ENCODE measurements at regions not wholly inside any gene's neighbourhood (a gene's known extent, or its start where the extent isn't known, plus 50 kb on each side); places are given as distances from the start of the nearest gene placed in this dataset.
A peak's percentile ranks its signal among the peaks of the same experiment; 100 is the strongest.

DNA sequence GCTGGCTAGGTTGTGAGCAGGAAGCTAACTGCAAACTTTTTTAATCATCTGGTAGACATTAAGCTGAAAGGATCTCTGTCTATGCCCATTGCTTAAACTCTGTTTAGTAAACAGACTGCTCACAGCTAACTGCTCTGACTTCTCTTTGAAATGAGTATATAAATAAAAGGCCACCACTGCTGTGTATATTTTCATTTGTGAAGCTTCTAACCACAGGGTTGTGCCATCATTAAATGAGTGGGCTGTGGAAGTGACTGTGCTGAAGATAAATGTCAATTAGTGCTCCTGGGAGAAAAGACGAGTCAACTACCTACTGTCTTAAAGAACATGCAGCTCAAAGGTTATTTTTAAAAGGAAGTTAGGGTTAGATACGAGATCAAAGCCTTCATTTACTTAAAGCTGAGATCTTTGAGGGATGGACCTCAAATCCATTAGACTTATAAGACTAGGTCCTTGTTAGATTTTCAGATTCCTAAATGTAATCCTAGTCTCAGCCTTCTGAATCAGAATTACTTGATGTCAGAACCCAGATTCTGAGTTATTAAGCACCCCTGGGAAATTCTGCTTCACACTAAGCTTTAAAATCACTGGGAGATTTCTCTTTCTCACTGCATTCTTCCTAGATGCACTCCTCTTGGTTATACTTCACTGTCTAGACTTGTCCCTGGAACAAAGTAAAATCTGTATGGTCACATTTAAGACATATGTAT lies 213.1 kb upstream of the FLRT2 start:
- peaks cover 19% of the 10 kb centered on the region for H3K4me1 ChIP-seq
- no peak for DNase-seq
- H3K27ac ChIP-seq, result no peak overlapping the region
- no peaks in the 10 kb centered on the region for H3K36me3 ChIP-seq
- no peaks in the 10 kb centered on the region for H3K27me3 ChIP-seq
- no peaks in the 10 kb centered on the region for H3K9me3 ChIP-seq (replicated peaks)
- H3K4me3 ChIP-seq, result no peak overlapping the region

DNA sequence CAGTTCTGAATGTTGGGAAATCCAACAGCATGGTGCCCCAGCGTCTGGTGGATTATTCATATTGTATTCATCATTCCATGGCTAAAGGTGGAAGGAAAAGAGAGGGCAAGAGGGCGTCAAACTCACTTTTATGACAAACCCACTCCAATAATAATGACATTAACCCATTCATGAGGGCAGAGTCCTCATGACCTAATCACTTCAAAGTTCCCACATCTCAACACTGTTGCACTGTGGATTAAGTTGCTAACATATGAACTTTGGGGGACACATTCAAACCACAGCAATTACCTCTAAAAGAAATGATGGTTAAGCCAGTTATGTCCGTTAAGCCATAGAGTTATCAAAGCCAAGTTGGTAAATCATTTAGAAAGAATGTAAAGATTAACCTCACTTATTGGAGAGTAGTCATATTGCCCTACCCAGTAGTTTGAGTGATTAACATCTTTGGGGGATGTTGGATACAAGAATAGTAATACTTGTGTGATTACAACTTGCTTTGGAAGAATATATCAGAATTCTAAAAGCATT lies 212.4 kb upstream of the FLRT2 start:
- H3K36me3 ChIP-seq, result no peaks in the 10 kb centered on the region
- H3K9me3 ChIP-seq (replicated peaks), result no peaks in the 10 kb centered on the region
- peaks cover 18% of the 10 kb centered on the region for H3K4me1 ChIP-seq
- DNase-seq, result no peak
- no peaks in the 10 kb centered on the region for H3K27me3 ChIP-seq
- H3K27ac ChIP-seq, result no peak overlapping the region
- no peak overlapping the region for H3K4me3 ChIP-seq

GRCh38 chr14:85319101-85319500 lies 210.8 kb upstream of the FLRT2 start:
- Histone ChIP-seq H3K27ac (no peak overlapping the region), H3K27me3 (no peaks in the 10 kb centered on the region), H3K36me3 (no peaks in the 10 kb centered on the region), H3K4me1 (peaks cover 3% of the 10 kb centered on the region), H3K9me3 (replicated peaks) (no peaks in the 10 kb centered on the region), H3K4me3 (no peak overlapping the region)
- no peak for DNase-seq

DNA sequence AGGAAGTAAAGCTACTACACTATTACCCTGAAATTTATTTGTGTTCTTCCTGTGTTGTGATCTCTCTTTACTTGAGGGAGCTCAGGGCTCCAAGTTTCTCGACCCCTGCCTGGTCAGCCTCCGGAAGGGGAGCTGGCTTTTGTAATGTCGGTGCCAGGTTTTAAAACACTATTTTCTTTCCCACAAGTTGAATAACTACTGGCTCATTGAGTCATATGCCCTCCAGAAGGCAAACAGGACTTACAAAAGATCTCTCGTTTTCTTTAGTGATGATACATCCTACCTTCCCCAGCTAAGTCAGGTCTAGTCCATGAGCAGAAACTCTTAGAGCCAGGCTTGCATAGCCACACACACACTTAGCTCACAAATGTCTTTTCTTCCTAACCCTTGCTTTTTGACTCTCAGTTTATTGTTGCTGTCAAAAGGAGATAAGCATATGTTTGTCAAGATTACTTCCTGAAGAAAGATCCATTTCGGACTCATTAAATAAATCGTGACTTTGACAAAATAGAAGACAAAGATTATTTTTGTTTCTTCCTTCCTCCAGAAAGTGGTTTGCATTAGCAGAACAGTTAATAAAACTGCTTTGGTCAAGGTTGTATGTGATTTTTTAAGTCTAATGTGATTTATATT lies 209.8 kb upstream of the FLRT2 start:
- no peaks in the 10 kb centered on the region for H3K9me3 ChIP-seq (replicated peaks)
- no peaks in the 10 kb centered on the region for H3K27me3 ChIP-seq
- no peak overlapping the region for H3K4me3 ChIP-seq
- H3K27ac ChIP-seq, result no peak overlapping the region
- H3K36me3 ChIP-seq, result no peaks in the 10 kb centered on the region
- H3K4me1 ChIP-seq, result no peaks in the 10 kb centered on the region
- DNase-seq, result no peak

DNA sequence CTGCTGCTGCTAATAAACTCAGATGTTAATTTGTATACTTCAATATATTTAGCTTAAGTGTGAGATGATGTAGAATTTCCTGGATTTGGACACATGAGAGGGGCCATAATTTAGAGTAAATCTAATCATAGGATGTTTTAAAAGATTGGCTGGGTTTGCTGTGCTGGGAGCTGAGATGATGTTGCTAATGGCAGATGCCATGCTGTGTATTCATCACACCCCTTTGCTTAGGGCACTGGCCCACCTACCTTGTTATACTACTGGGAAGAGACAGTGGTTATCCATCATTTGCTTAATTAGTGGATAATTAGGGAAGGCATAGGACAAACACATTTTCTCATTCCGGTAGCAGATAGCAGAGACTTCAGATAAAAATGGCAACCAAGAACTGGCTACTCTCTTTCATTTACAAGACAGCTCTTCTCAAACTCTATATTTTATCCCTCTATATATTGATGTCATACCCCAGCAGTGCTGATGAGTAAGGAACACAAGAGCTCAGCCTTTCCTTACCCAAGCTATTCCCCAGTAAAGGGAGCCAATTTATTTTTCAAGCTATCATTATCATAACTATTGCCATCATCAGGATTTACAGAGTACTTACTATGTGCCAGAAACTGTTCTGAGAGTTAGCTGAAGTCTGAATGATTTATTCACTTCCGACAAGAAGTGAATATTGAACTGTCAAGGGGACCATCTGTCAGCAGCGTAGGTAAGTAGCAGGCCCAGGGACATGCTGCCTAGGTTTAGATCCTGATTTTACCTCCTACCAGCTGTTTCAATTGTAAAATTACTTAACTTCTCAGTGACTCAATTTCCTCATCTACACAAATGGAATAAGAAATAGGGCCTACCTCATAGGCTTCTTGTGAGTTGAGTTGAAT lies 204.6 kb upstream of the FLRT2 start:
- no peak for DNase-seq
- H3K4me3 ChIP-seq, result no peak overlapping the region
- no peak overlapping the region for H3K27ac ChIP-seq
- no peaks in the 10 kb centered on the region for H3K36me3 ChIP-seq
- H3K27me3 ChIP-seq, result no peaks in the 10 kb centered on the region
- H3K4me1 ChIP-seq, result no peaks in the 10 kb centered on the region
- no peaks in the 10 kb centered on the region; the same call in 1 of the 2 replicates for H3K9me3 ChIP-seq (replicated peaks)

GRCh38 chr14:85332401-85332800 lies 197.5 kb upstream of the FLRT2 start:
- Histone ChIP-seq H3K27me3 (no peaks in the 10 kb centered on the region), H3K9me3 (replicated peaks) (no peaks in the 10 kb centered on the region), H3K36me3 (no peaks in the 10 kb centered on the region), H3K4me1 (no peaks in the 10 kb centered on the region), H3K4me3 (no peak overlapping the region), H3K27ac (no peak overlapping the region)
- no peak for DNase-seq

DNA sequence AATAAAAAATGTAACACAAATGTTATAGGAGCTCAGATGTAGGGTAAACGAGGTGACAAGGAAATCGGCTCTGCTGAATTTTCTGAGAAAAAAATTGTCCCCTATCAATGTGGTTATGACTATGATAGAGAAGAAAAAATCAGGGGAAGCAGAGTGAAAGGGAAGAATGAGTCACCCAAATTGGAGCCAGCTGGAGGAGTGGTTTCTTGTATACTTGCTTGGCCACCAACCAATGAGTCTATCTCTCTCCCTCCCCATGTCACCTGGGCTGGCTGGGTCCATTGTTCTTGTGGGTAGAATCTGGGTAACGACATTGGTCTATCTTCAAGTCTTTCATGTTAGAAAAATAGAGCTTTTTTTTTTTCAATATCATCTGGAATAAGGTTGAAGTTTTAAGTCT lies 196.6 kb upstream of the FLRT2 start:
- Histone ChIP-seq H3K4me1 (no peaks in the 10 kb centered on the region), H3K4me3 (no peak overlapping the region), H3K36me3 (no peaks in the 10 kb centered on the region), H3K27ac (no peak overlapping the region), H3K27me3 (no peaks in the 10 kb centered on the region), H3K9me3 (replicated peaks) (no peaks in the 10 kb centered on the region)
- DNase-seq, result peak in 1 of 2 experiments; percentile 5

- Histone ChIP-seq H3K4me1 (no peaks in the 10 kb centered on the region), H3K36me3 (no peaks in the 10 kb centered on the region), H3K27me3 (no peaks in the 10 kb centered on the region), H3K4me3 (no peak overlapping the region), H3K9me3 (replicated peaks) (no peaks in the 10 kb centered on the region), H3K27ac (no peak overlapping the region)
- DNase-seq, result no peak
Observed at GRCh38 chr14:85333841-85334240, 196.1 kb upstream of the FLRT2 start.

- H3K4me1 ChIP-seq, result no peaks in the 10 kb centered on the region
- H3K27ac ChIP-seq, result no peak overlapping the region
- H3K9me3 ChIP-seq (replicated peaks), result no peaks in the 10 kb centered on the region
- H3K4me3 ChIP-seq, result no peak overlapping the region
- DNase-seq, result no peak
- no peaks in the 10 kb centered on the region for H3K36me3 ChIP-seq
- no peaks in the 10 kb centered on the region for H3K27me3 ChIP-seq
Observed at GRCh38 chr14:85334316-85334715, 195.6 kb upstream of the FLRT2 start.

- no peak for DNase-seq
- H3K4me3 ChIP-seq, result no peak overlapping the region
- no peak overlapping the region for H3K27ac ChIP-seq
- no peaks in the 10 kb centered on the region for H3K27me3 ChIP-seq
- H3K36me3 ChIP-seq, result no peaks in the 10 kb centered on the region
- H3K4me1 ChIP-seq, result no peaks in the 10 kb centered on the region
- no peaks in the 10 kb centered on the region for H3K9me3 ChIP-seq (replicated peaks)
Observed at GRCh38 chr14:85336257-85336656, 193.7 kb upstream of the FLRT2 start.

DNA sequence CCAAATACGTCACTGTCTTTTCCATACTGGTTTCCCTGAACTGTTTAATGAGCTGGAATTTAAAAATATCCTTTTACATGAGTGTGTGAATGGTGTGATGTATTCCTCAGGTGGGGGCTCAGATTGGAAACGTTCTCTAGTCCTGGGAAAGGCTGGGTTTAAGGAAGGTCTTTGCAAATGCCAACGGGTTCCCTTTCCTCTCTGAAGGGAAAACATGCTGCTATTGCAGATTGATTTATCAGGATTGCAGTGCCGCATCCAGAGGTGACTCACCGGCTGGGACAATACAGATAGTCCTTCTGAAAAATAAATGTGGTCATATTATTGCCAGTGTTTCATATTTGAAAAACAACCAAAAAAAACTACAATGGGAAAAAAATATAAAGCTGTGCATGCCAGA lies 193.1 kb upstream of the FLRT2 start:
- DNase-seq, result no peak
- H3K9me3 ChIP-seq (replicated peaks), result no peaks in the 10 kb centered on the region
- no peaks in the 10 kb centered on the region for H3K4me1 ChIP-seq
- H3K36me3 ChIP-seq, result no peaks in the 10 kb centered on the region
- H3K27me3 ChIP-seq, result no peaks in the 10 kb centered on the region
- H3K27ac ChIP-seq, result no peak overlapping the region
- no peak overlapping the region for H3K4me3 ChIP-seq

- Histone ChIP-seq H3K36me3 (no peaks in the 10 kb centered on the region), H3K4me3 (no peak overlapping the region), H3K27ac (no peak overlapping the region), H3K4me1 (no peaks in the 10 kb centered on the region), H3K9me3 (replicated peaks) (no peaks in the 10 kb centered on the region), H3K27me3 (no peaks in the 10 kb centered on the region)
- no peak for DNase-seq
Observed at GRCh38 chr14:85338895-85339294, 191.0 kb upstream of the FLRT2 start.

GRCh38 chr14:85342858-85343607 lies 186.9 kb upstream of the FLRT2 start:
- Histone ChIP-seq H3K9me3 (replicated peaks) (no peaks in the 10 kb centered on the region; the same call in 1 of the 2 replicates), H3K27me3 (no peaks in the 10 kb centered on the region), H3K36me3 (no peaks in the 10 kb centered on the region), H3K4me1 (no peaks in the 10 kb centered on the region), H3K27ac (no peak overlapping the region), H3K4me3 (no peak overlapping the region)
- DNase-seq, result no peak

GRCh38 chr14:85344171-85344570 lies 185.8 kb upstream of the FLRT2 start:
- DNase-seq, result peak in 1 of 2 experiments; percentile 15
- Histone ChIP-seq H3K27ac (no peak overlapping the region), H3K4me3 (no peak overlapping the region), H3K9me3 (replicated peaks) (no peaks in the 10 kb centered on the region; the same call in none of the 2 replicates), H3K36me3 (no peaks in the 10 kb centered on the region), H3K27me3 (no peaks in the 10 kb centered on the region), H3K4me1 (no peaks in the 10 kb centered on the region)
